ENCODE measurements at regions not wholly inside any gene's neighbourhood (a gene's known extent, or its start where the extent isn't known, plus 50 kb on each side); places are given as distances from the start of the nearest gene placed in this dataset.

GRCh38 chr5:143652108-143652700 lies 159.8 kb upstream of the HMHB1 start:
- no peak overlapping the region for H3K4me3 ChIP-seq (ENCODE audit: insufficient read depth, low read depth, low read length)
- no peaks in the 10 kb centered on the region for H3K27me3 ChIP-seq (ENCODE audit: control insufficient read depth, insufficient read depth, low read length)
- no peaks in the 10 kb centered on the region for H3K36me3 ChIP-seq (replicated peaks; ENCODE audit: control insufficient read depth, insufficient read depth, low read length)
- DNase-seq, result no peak

- no peak overlapping the region for H3K4me3 ChIP-seq (ENCODE audit: insufficient read depth, low read depth, low read length)
- no peak for DNase-seq
- no peaks in the 10 kb centered on the region for H3K27me3 ChIP-seq (ENCODE audit: control insufficient read depth, insufficient read depth, low read length)
- no peaks in the 10 kb centered on the region for H3K36me3 ChIP-seq (replicated peaks; ENCODE audit: control insufficient read depth, insufficient read depth, low read length)
Measured at GRCh38 chr5:143649937-143650621, 161.9 kb upstream of the HMHB1 start.

- no peak for DNase-seq
- H3K36me3 ChIP-seq (replicated peaks; ENCODE audit: control insufficient read depth, insufficient read depth, low read length), result no peaks in the 10 kb centered on the region
- H3K27me3 ChIP-seq (ENCODE audit: control insufficient read depth, insufficient read depth, low read length), result no peaks in the 10 kb centered on the region
- H3K4me3 ChIP-seq (ENCODE audit: insufficient read depth, low read depth, low read length), result no peak overlapping the region
Measured at GRCh38 chr5:143648696-143649095, 163.3 kb upstream of the HMHB1 start.

- no peak overlapping the region for H3K4me3 ChIP-seq (ENCODE audit: insufficient read depth, low read depth, low read length)
- H3K36me3 ChIP-seq (replicated peaks; ENCODE audit: control insufficient read depth, insufficient read depth, low read length), result no peaks in the 10 kb centered on the region
- H3K27me3 ChIP-seq (ENCODE audit: control insufficient read depth, insufficient read depth, low read length), result no peaks in the 10 kb centered on the region
- DNase-seq, result no peak
Measured at GRCh38 chr5:143646961-143647360, 165.0 kb upstream of the HMHB1 start.

GRCh38 chr5:143645356-143645755 lies 166.6 kb upstream of the HMHB1 start:
- no peak for DNase-seq
- no peaks in the 10 kb centered on the region for H3K27me3 ChIP-seq (ENCODE audit: control insufficient read depth, insufficient read depth, low read length)
- H3K4me3 ChIP-seq (ENCODE audit: insufficient read depth, low read depth, low read length), result no peak overlapping the region
- no peaks in the 10 kb centered on the region for H3K36me3 ChIP-seq (replicated peaks; ENCODE audit: control insufficient read depth, insufficient read depth, low read length)

GRCh38 chr5:143644727-143645126 lies 167.2 kb upstream of the HMHB1 start:
- no peak overlapping the region for H3K4me3 ChIP-seq (ENCODE audit: insufficient read depth, low read depth, low read length)
- no peak for DNase-seq
- H3K27me3 ChIP-seq (ENCODE audit: control insufficient read depth, insufficient read depth, low read length), result no peaks in the 10 kb centered on the region
- no peaks in the 10 kb centered on the region for H3K36me3 ChIP-seq (replicated peaks; ENCODE audit: control insufficient read depth, insufficient read depth, low read length)

GRCh38 chr5:143642791-143643190 lies 169.2 kb upstream of the HMHB1 start:
- H3K4me3 ChIP-seq (ENCODE audit: insufficient read depth, low read depth, low read length), result no peak overlapping the region
- DNase-seq, result no peak
- no peaks in the 10 kb centered on the region for H3K36me3 ChIP-seq (replicated peaks; ENCODE audit: control insufficient read depth, insufficient read depth, low read length)
- H3K27me3 ChIP-seq (ENCODE audit: control insufficient read depth, insufficient read depth, low read length), result no peaks in the 10 kb centered on the region

GRCh38 chr5:143641549-143642355 lies 170.2 kb upstream of the HMHB1 start:
- DNase-seq, result no peak
- no peaks in the 10 kb centered on the region for H3K27me3 ChIP-seq (ENCODE audit: control insufficient read depth, insufficient read depth, low read length)

GRCh38 chr5:143638654-143639053 lies 173.3 kb upstream of the HMHB1 start:
- H3K36me3 ChIP-seq (replicated peaks; ENCODE audit: control insufficient read depth, insufficient read depth, low read length), result no peaks in the 10 kb centered on the region
- DNase-seq, result no peak
- no peaks in the 10 kb centered on the region for H3K27me3 ChIP-seq (ENCODE audit: control insufficient read depth, insufficient read depth, low read length)
- H3K4me3 ChIP-seq (ENCODE audit: insufficient read depth, low read depth, low read length), result no peak overlapping the region

More at GRCh38 chr5:143641549-143642355, 170.2 kb upstream of the HMHB1 start:
- H3K36me3 ChIP-seq (replicated peaks; ENCODE audit: control insufficient read depth, insufficient read depth, low read length), result no peaks in the 10 kb centered on the region
- no peak overlapping the region for H3K4me3 ChIP-seq (ENCODE audit: insufficient read depth, low read depth, low read length)

GRCh38 chr5:143636931-143637528 lies 174.9 kb upstream of the HMHB1 start:
- no peaks in the 10 kb centered on the region for H3K27me3 ChIP-seq (ENCODE audit: control insufficient read depth, insufficient read depth, low read length)
- no peak for DNase-seq
- no peak overlapping the region for H3K4me3 ChIP-seq (ENCODE audit: insufficient read depth, low read depth, low read length)
- H3K36me3 ChIP-seq (replicated peaks; ENCODE audit: control insufficient read depth, insufficient read depth, low read length), result no peaks in the 10 kb centered on the region

GRCh38 chr5:143635888-143636287 lies 176.1 kb upstream of the HMHB1 start:
- Histone ChIP-seq H3K27me3 (ENCODE audit: control insufficient read depth, insufficient read depth, low read length) (no peaks in the 10 kb centered on the region), H3K36me3 (replicated peaks; ENCODE audit: control insufficient read depth, insufficient read depth, low read length) (no peaks in the 10 kb centered on the region), H3K4me3 (ENCODE audit: insufficient read depth, low read depth, low read length) (no peak overlapping the region)
- no peak for DNase-seq

- H3K27me3 ChIP-seq (ENCODE audit: control insufficient read depth, insufficient read depth, low read length), result no peaks in the 10 kb centered on the region
- no peaks in the 10 kb centered on the region for H3K36me3 ChIP-seq (replicated peaks; ENCODE audit: control insufficient read depth, insufficient read depth, low read length)
- no peak for DNase-seq
Measured at GRCh38 chr5:143635146-143635752, 176.7 kb upstream of the HMHB1 start.

GRCh38 chr5:143634689-143635088 lies 177.3 kb upstream of the HMHB1 start:
- no peak for DNase-seq

More at GRCh38 chr5:143635146-143635752, 176.7 kb upstream of the HMHB1 start:
- no peak overlapping the region for H3K4me3 ChIP-seq (ENCODE audit: insufficient read depth, low read depth, low read length)

GRCh38 chr5:143629871-143630659 lies 181.9 kb upstream of the HMHB1 start:
- no peaks in the 10 kb centered on the region for H3K27me3 ChIP-seq (ENCODE audit: control insufficient read depth, insufficient read depth, low read length)
- H3K36me3 ChIP-seq (replicated peaks; ENCODE audit: control insufficient read depth, insufficient read depth, low read length), result no peaks in the 10 kb centered on the region
- H3K4me3 ChIP-seq (ENCODE audit: insufficient read depth, low read depth, low read length), result no peak overlapping the region
- no peak for DNase-seq

More at GRCh38 chr5:143634689-143635088, 177.3 kb upstream of the HMHB1 start:
- Histone ChIP-seq H3K36me3 (replicated peaks; ENCODE audit: control insufficient read depth, insufficient read depth, low read length) (no peaks in the 10 kb centered on the region), H3K27me3 (ENCODE audit: control insufficient read depth, insufficient read depth, low read length) (no peaks in the 10 kb centered on the region), H3K4me3 (ENCODE audit: insufficient read depth, low read depth, low read length) (no peak overlapping the region)

Measured in H7 (cell line).